Superior temporal gyrus (tissue), 1 donor: ENCODE measurements at regions not wholly inside any gene's neighbourhood (a gene's known extent, or its start where the extent isn't known, plus 50 kb on each side); places are given as distances from the start of the nearest gene placed in this dataset.
A peak's percentile ranks its signal among the peaks of the same experiment; 100 is the strongest.

Experiments
- DNase-seq: peaks from one replicate; pipeline ENCODE4 v3.0.0-alpha.2; 2016; ENCODE audit errors: extremely low spot score

DNA sequence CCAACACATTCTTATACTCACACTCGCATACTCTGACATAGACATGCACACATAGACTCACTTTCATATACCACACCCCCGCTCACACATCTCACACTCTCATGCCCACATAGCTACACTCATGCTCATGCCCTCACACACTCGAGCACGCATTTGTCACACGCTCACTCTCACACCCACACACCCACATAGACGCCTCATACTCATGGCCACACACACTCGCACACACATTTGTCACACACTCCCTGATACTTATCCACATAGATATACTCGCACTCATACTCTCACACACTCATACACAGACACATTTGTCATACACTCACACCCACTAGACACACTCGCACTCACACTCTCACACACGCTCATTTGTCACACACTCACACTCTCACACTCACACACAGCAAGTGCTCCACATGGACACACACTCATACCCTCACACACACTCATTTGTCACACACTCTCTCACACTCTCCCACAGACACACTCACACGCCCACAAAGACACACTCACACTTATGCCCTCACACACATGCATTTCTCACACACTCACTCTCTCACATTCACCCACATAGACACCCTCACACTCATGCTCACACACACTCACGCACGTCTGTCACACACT lies 50.9 kb downstream of the TNP1 start:
- DNase-seq = no peak

DNA sequence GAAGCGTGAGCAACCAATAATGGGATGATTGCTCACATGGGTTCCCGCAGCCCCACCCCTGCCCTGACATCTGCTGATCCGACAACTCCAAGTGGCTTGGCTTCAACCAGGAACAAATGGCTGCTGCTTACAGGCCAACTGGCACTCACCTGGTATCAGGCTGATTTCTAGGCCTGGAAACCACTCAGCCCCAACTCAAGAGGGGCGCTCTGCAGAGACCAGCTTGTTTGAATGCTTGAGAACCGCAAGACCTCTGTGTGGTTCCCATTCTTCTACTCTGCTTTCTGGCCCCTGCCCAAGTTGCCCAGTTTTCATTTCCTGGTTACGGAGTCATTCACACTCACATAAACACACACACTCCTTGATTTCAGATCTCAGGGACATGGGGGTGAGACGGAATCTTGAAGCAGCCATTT lies 52.0 kb downstream of the TNP1 start:
- no peak for DNase-seq

DNA sequence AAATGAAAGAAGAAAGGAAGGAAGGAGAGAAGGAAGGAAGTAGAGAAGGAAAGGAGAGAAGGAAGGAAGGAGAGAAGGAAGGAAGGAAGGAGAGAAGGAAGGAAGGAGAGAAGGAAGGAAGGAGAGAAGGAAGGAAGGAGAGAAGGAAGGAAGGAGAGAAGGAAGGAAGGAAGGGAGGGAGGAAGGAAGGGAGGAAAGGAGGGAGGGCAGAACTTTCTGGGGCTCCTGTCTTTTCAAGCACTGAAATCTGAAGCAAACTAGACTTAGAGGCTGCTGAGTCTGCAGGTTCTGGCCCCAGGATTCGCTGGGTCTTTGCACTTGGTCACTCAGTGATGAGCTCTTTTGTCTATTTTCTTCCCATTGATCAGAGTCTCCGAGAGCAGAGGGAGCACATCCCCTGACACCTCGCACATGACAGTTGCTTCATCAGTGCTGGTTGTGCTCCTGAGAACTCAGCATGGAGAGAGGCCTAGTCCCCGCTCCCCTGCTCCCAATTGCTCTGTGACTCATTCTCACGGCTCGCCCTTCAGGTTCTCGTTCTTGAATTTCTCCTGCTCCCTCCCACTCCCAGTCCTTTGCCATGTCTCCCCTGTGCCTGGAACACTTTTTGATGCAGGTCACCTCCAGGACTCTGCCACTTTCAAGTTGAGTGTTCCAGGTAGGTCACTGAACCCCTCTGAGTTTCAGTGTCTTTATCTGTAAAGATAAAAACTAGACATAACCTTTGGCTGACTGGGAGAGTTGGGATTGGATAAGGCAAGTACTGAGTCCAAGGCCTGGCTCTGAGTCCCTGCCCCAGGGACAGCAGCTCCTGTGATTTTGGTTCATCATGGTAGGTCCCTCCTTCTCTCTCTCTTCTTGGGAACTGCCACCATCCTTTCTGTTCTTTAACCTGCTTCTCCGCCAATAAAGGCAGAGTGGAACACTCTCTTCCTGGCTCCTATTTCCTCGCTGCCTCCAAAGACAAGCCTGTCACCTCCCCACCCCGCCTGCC lies 55.2 kb downstream of the TNP1 start:
- no peak for DNase-seq

DNA sequence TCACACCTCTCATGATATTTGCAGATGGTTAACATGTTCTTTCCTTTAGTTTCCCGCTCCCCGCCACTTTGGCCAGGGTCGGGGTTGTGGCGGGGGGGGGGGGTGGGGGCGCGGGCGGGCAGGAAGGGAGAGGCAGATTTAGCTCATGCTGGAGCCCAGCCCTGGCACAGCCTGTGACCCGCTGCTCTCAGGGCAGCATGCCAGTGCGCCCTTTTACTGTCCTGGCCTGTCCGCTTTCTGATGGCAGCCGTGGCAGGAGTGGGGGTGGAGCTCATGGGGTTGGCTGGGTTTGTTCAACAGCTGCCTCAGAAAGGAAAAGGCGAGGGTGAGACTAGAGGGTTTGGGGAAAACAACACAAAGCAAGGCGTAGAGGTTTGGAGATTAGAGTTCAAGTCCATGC lies 56.1 kb downstream of the TNP1 start:
- DNase-seq = no peak

DNA sequence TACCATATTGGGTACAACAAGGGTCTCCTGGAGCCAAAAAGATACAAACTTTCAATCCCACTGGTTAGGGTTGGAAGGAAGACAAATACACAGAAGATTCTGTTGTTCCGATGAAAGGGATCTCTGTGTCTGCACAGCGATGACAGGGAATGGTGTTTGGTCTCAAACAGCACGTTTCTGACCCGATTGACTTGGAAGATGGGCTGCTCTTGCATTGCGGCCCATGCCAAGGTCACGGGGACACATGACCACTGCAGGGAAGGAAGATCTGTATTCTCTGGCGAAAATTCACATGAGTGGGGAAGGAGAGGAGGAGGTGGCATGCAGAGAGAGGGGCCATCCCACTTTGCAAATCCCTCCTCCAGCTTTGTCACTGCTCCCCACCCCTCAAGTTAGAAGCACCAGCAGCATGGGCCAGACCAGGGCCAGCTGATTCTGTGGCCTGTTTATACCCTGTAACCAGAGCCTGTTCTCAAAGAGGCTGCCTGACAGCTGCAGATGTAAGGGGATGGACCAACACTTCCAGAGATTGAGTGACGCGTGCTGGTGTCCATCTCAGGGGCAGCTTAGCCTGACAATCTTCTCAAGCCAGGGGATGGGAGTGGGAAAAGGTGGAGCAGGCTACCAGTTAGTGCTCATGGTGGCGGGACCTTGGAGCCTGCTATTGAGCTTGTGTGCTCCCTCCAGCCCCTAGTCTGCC lies 57.2 kb downstream of the TNP1 start:
- peak; percentile 18 for DNase-seq

DNA sequence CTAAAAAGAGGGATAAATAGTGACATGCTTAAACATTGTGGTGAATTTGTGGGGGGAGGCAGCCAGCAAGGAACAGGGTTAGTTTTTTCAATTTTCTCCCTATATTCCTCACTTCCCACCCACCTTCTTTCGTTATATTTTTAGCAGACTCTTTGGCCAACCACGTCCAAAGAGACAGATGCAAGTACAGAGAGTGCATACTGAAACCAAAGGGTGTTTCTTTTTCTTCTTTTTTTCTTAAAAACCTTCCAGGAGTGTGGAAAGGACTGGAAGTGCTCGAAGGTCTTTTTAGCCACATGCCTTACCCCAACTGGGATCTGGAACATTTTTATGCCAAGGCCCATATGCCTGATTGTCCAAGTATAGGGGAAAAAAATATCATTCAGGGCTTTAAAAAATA lies 59.0 kb downstream of the TNP1 start:
- DNase-seq = peak; percentile 60

DNA sequence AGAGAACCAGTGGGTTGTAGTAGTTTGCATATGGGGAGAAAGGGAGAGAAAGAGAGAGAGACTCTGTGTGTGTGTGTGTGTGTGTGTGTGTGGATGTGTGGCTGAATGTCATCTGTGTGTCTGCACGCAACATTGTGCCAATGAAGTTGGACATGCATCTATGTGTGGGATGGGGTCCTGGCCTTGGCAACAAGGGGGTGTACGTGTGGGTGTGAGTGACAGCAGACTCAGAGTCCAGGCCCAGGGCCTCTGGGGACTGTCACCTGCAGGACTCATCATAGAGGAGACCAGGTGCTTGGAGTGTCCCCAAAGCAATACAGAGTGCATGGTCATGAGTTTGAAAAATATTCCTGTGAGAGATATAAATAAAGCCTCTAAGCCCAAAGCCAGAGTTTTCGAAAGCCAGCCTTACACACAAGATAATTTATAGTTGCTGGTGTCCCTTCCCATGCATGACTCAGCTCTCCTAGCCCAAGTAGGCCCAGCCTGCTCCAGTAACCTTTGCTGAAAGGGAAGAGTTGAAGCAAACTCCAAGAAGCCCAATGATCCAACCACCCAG lies 59.9 kb downstream of the TNP1 start:
- DNase-seq = peak; percentile 58

DNA sequence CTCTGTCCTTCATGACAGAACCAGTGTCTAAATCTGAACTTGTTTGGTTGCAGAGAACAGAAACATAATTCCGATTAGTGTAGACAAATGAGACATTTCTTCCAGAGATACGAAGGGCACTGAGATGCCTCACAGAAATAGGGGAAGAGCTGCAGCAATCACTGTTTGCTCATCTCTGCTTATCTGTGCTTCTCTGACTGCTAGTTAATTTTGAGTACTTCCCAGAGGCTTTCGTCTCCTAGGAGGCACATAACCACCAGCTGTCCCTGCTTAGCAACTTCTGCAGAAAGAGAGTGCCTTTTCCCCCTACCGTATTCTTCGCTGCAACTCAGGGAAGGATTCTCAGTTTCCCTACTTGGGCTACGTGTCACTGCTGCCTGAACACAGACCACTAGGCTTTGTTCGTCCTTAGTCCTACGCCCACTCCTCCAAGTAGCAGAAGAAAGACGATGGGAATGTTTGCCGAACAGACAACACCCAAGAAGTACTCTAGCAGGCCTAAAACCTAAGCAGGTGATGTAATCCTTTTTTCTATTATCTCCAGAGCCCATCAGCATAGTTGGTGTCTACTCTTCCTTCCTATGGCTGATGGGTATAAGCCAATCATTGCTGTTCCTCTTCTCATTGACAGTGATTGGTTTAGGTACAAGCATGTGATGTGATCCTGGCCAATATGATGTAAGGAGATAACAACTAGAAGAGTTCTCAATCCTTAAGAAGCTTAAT lies 63.6 kb downstream of the TNP1 start:
- DNase-seq = peak; percentile 45

DNA sequence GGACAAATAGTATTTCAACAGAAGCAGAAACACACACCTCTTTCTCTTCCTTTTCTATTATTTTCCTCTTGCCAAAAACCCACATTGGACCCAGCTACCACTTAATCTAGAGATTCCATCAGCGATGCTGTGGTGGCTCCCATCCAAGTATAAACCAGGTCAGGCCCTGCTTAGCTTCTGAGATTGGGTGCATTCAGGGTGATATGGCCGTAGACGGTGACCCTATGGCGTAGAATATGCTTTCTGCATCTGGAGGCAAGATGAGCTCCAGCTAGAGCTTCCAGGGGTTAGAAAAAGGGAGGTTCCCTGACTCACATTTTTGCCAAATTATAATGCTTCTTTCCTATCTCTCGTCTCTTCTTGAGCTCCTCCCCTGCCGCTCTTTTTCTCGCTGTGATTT lies 66.5 kb downstream of the TNP1 start:
- DNase-seq = no peak

DNA sequence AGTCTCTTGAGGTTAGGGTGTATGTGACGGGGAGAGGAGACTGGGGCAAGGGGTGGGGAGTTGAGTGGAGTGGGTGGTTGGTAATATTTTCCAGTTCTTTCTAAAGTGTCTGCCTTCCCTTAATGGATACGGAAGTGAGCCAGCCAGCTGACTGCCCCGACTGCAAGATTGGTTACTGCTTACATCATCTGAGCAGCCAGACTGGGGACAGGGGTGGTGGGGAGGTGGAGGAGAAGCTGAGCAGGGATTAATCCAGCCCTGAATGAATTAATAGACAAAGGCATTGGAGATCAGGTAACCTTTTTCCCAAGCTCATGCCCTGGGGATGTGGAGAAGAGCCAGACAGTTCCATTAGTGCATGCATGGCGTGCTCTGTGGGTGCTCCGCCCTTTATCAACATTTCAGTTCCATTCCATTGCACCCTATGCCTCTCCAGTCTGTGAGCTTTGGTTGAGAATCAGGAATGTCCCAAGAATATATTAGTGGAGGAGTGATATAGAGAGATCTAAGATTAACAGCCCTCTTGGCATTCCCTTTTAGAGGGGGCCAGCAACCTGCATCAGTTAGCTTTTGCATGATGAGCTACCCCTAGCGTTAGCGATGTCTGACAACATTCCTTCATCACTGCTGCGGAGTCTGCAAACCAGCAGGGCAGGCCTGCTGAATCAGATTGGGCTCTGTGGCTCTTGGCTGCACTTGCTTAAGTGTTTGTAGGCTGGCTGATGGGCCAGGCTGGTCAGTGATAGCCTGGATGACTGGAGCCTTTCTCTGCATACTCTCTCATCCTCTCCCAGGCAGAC lies 67.4 kb downstream of the TNP1 start:
- no peak for DNase-seq

DNA sequence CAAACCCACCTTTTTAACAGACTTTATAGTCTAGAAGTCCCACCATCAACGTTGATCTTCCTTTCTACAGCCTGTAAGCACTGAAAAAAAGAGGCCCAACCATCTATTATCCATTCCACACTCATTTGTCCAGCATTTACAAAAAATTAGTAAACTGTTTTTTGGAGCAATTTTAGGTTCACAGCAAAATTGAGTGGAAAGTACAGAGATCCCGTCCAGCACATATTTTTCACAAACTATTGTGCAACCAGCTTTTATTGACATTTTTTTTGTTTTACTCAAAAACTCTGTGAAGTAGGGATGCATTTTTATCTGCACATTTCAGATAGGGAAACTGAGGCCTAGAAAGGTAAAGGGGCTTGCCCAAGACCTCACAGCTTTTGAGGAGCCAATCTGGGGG lies 68.6 kb downstream of the TNP1 start:
- DNase-seq = no peak

DNA sequence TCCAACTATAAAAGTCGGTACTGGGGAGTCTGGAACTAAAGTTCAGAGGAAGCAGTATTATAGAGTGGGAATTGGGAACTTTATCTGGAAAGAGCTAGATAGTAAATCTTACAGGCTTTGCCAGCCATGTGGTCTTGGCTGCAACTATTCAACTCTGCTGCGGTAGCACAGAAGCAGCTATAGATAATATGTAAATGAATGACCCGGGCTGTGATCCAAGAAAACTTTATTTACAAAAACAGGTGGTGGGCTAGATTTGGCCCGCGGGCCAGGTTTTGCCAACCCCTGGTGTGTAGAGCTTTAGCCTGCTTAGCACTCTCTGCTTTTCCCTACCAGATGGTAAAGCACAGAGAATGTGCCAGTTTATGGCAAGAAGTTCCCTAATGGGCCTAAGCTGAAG lies 70.8 kb downstream of the TNP1 start:
- no peak for DNase-seq

DNA sequence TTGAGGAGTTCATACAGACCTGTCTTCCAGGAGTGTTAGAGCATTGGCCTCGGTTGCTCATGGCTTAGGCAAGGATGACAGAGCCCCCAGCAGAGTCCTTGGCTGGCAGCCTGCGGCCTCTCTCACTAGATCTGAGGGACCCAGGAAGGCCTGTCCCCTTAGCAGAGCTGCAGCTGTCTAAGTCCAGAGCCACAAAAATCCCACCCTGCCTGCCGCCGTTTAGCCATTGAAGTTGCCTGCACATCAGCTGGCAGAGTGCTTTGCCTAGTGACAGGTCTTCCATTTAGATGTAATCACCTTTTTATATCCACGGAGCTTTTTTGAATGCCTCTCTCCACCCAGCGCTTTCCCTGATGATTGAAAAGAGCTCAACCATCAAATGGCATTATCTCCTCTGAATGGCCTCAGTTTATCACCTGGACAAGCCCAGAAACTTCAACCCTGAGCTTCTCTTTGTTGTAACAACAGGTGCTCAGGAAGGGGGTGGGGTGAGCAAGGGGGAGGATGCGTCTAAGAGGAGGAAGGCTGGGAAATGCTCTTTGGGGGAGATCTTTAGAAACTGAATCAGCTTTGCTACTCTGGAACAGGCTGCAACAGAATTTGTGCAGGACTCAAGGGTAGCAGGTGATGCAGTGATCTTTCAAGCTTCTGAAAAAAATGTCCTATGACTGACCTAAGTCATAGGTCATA lies 71.9 kb downstream of the TNP1 start:
- DNase-seq = no peak

DNA sequence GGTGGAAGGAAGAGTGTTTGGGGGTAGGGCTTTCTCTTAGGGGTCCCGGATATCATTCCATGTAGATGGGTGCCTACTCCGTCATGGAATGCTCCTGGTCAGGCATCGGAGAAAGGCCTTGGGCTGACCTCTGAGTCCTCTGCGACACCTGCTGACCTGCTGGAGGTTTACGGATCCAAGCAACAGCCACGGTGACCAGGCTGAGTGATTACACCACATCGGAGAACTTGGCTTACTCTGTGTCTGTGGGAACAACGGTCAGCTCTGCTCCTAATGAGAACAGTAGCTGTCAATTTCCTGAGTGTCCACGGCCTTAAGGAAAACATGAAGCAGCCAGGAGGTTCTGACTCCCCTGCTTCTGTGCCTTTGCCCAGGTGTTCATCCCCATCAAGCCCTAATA lies 73.2 kb downstream of the TNP1 start:
- no peak for DNase-seq

DNA sequence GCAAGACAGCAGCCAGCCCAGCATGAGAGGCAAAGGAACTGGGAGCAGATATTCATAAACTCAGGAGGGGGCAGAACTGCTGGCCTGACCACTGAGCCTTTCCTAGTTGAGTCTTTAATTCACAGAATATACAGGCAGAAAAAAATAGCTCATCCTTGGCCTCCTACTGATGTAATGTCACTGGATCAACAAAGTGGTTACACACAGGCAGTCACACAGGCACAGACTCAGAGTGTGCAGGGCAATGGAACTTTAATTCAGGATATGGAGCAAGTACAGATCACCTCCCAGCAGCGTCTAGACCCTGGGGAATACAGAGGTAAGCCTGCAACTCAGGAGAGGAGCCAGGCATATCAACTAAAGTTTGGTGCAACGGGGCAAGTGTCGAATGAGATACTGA lies 75.4 kb downstream of the TNP1 start:
- no peak for DNase-seq

DNA sequence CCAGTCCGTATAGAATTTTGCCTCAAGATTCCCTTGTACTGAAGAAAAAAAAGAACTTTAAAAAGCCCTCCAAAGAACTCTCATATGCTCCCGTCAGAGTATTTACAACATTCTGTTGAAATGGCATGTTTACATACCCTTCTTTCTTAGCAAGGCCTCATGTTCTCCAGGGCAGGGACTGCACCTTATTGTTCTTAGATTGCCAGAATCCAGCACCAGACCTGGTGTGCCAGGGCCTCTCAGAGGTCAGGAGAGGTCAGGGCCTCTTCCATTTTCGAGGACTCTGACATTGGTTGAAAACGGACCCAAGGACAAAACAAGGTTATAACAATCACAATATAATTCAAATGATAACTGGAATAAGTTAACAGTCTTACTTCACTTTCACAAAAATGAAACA lies 78.2 kb downstream of the TNP1 start:
- no peak for DNase-seq

DNA sequence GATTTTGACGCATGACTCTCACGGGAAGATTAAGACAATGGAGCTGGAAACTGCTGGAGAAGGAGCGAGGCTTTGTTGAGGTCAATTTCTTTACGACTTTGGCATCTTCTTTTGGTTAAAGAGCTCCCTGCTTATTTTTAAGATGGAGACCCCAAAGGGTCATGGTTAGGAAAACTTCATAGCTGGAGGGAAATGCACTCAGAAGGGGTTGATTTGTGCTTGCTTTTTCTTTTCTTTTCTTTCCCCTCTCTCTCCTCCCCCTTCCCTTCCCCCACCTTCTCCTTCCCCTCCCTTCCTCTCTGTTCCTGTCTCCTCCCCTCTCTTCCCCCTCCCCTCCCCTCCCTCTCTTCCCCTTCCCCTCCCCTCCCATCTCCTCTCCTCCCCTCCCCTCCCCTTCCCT lies 79.0 kb downstream of the TNP1 start:
- no peak for DNase-seq

DNA sequence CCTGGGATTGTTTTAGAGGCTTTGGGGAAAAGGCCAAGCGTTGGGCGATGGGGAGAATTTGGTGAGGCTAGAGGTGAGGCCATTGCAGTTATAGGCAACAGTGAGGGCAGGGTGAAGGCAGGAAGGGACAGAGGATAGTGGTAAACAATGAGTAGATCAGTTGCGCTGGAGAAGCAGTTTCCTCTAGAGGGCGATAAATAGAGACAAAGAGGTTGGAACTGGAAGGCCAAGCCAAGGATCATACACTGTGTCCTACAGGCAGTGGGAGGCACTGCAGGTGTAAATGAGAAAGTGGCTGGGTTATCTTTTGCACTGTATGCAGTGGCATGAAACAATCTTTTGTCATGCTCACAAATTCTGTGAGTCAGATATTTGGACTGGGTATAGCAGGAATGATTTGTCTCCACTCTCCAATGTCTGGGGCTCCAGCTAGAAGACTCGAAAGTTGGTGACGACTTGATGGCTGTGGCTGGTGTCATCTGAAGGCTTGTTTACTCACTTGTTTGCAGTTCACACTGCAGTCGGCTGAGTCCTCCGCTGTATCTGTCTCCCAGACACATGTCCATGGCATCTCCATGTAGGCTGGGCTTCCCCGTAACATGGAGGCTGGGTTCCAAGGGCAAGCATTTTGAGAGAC lies 82.1 kb downstream of the TNP1 start:
- no peak for DNase-seq

DNA sequence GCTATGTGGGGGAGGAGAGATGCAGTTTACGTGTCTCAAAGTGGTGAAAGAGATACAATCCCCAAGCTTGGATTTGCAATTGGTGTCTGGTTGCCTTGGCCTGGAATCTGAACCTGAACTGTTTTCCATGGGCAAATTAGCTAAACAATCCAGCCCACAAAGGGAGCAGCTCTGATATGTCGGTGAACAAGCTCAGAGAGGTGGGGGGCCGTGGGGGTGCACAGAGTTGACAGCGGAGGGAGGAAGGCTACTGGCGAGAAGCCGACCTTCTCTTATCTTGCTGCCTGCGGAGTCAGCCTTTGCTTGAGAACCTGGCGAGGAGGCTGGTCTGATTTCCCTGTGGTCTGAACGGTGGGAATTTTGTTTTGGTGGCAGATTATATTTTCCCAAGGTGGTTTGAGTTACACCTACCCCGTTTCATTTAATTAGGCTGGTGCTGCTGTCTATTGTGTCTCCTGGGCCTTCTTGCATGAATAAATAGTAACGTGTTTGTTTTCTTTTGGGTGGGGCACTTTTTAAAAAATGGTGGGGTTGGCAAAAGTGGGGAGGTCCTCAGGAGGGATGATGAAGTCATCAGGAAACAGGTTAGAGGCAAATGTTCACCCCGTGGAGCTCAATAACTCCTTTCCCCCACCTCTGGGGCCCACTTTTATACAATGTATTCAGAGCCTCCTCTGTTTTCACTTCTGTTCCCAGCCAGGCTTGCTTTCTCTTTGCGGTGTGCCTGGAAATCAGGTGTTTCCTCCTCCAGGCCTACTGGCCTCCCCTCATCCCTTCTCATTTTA lies 80.9 kb upstream of the IGFBP5 start:
- no peak for DNase-seq
